Cardiac fibroblast (primary cell): ENCODE measurements at regions not wholly inside any gene's neighbourhood (a gene's known extent, or its start where the extent isn't known, plus 50 kb on each side); places are given as distances from the start of the nearest gene placed in this dataset.

Experiments
- DNase-seq, 2 donors: peaks; one replicate each; pipeline versions ENCODE4 v3.0.0 to v3.0.0-alpha.2; 2010; ENCODE audit warnings: low read depth in 2 of 2
- H3K4me3 ChIP-seq, 2 donors: replicated peaks in 1 of 2; 1 replicate in 1 of 2; 2 replicates in 1 of 2; pipeline ENCODE4 v1.5.1; 2011; ENCODE audit warnings: low read depth in 2 of 2, low read length in 2 of 2, mild to moderate bottlenecking in 2 of 2, moderate library complexity in 1 of 2
- CTCF ChIP-seq: IDR thresholded peaks from one replicate; pipeline ENCODE4 v1.5.1; 2011; ENCODE audit warnings: low read depth, mild to moderate bottlenecking, low read length, inconsistent platforms

- DNase-seq: no peak
- no peak overlapping the region for H3K4me3 ChIP-seq
- no peak for TF ChIP-seq CTCF
These were observed 249.3 kb upstream of the NEBL start for GRCh38 chr10:21146436-21146789.

- no peak for TF ChIP-seq CTCF
- H3K4me3 ChIP-seq: no peak overlapping the region
- DNase-seq: no peak
These were observed 248.8 kb upstream of the NEBL start for GRCh38 chr10:21145751-21146435.

GRCh38 chr10:21144047-21144446 lies 246.9 kb upstream of the NEBL start:
- no peak for TF ChIP-seq CTCF
- no peak for DNase-seq
- no peak overlapping the region for H3K4me3 ChIP-seq

GRCh38 chr10:21141946-21142492 lies 244.9 kb upstream of the NEBL start:
- DNase-seq: no peak
- TF ChIP-seq CTCF: no peak
- no peak overlapping the region for H3K4me3 ChIP-seq

GRCh38 chr10:21138769-21139340 lies 241.7 kb upstream of the NEBL start:
- H3K4me3 ChIP-seq: no peak overlapping the region
- TF ChIP-seq CTCF: no peak
- DNase-seq: no peak

- TF ChIP-seq CTCF: no peak
- H3K4me3 ChIP-seq: no peak overlapping the region
- peak; percentile 69 to 77 for DNase-seq
These were observed 238.2 kb upstream of the NEBL start for GRCh38 chr10:21135023-21135931.
